Neural cell (in vitro differentiated cells): ENCODE measurements at regions not wholly inside any gene's neighbourhood (a gene's known extent, or its start where the extent isn't known, plus 50 kb on each side); places are given as distances from the start of the nearest gene placed in this dataset.

ENCODE experiments used
- H2AFZ ChIP-seq: fragments of 200-600, 300-800 bp; sonication (generic), shearing (Covaris generic); 2 replicates; pipeline ENCODE4 v1.6.0; 2014; ENCODE audit warnings: low read depth, mild to moderate bottlenecking, antibody characterized with exemption, low read length, moderate library complexity
- H3F3A ChIP-seq: fragments of 200-600 bp; shearing (Covaris generic); 2 replicates; pipeline ENCODE4 v1.6.1; 2016; ENCODE audit warnings: mild to moderate bottlenecking, moderate library complexity, mixed read lengths, antibody characterized with exemption, low read length; ENCODE audit not compliant: insufficient read depth, poor library complexity, severe bottlenecking
- H3K27ac ChIP-seq: fragments of 200-600, 300-800 bp; sonication (generic), shearing (Covaris generic); 2 replicates; pipeline ENCODE4 v1.5.1; 2014; ENCODE audit warnings: mild to moderate bottlenecking, low read length, moderate library complexity
- H3K27me3 ChIP-seq: fragments of 300-800, 200-600 bp; sonication (generic), shearing (Covaris generic); 2 replicates; pipeline ENCODE4 v1.6.0; 2014; ENCODE audit warnings: mild to moderate bottlenecking, low read depth, low read length, moderate library complexity; ENCODE audit not compliant: insufficient read depth
- H3K36me3 ChIP-seq: fragments of 300-800, 200-600 bp; sonication (generic), shearing (Covaris generic); 2 replicates; pipeline ENCODE4 v1.5.1; 2014; ENCODE audit warnings: mild to moderate bottlenecking, antibody characterized with exemption, low read length, moderate library complexity; ENCODE audit not compliant: insufficient read depth
- H3K4me2 ChIP-seq: fragments of 300-800, 200-600 bp; sonication (generic), shearing (Covaris generic); 2 replicates; pipeline ENCODE4 v1.6.0; 2014; ENCODE audit warnings: mild to moderate bottlenecking, low read length
- H3K4me3 ChIP-seq: fragments of 300-800, 200-600 bp; sonication (generic), shearing (Covaris generic); 2 replicates; pipeline ENCODE4 v1.5.1; 2014; ENCODE audit warnings: mild to moderate bottlenecking, low read length, moderate library complexity
- H3K79me2 ChIP-seq: fragments of 200-600 bp; shearing (Covaris generic); replicated peaks from 2 replicates; pipeline ENCODE4 v1.6.0; 2014; ENCODE audit warnings: mild to moderate bottlenecking, low read length, moderate library complexity; ENCODE audit not compliant: insufficient read depth
- H3K9ac ChIP-seq: fragments of 300-800, 200-600 bp; sonication (generic), shearing (Covaris generic); 2 replicates; pipeline ENCODE4 v1.6.1; 2016; ENCODE audit warnings: mild to moderate bottlenecking, low read length, mixed read lengths
- H3K9me2 ChIP-seq: fragments of 200-600 bp; shearing (Covaris generic); 2 replicates; pipeline ENCODE4 v1.6.1; 2016; ENCODE audit warnings: mild to moderate bottlenecking, low read length, mixed read lengths; ENCODE audit not compliant: insufficient read depth
- H3K9me3 ChIP-seq: fragments of 200-600, 300-800 bp; sonication (generic), shearing (Covaris generic); 2 replicates; pipeline ENCODE4 v1.6.1; 2016; ENCODE audit warnings: mild to moderate bottlenecking, mixed run types, low read length, moderate library complexity, mixed read lengths
- H4K20me1 ChIP-seq: fragments of 200-600 bp; shearing (Covaris generic); 2 replicates; pipeline ENCODE4 v1.6.1; 2016; ENCODE audit warnings: mild to moderate bottlenecking, mixed run types; ENCODE audit not compliant: insufficient read depth
- EP300 ChIP-seq: fragments of 450-650 bp; conservative IDR thresholded peaks from 2 replicates; pipeline ENCODE4 v1.6.1; 2014; ENCODE audit warnings: antibody characterized with exemption, mild to moderate bottlenecking, moderate library complexity; ENCODE audit not compliant: poor library complexity, severe bottlenecking
- EZH2 ChIP-seq: fragments of 200-600, 300-800 bp; shearing (Covaris generic), sonication (generic); IDR thresholded peaks from 2 replicates; pipeline ENCODE4 v1.6.1; 2014; ENCODE audit warnings: antibody characterized with exemption, low read length, borderline replicate concordance, mild to moderate bottlenecking; ENCODE audit not compliant: insufficient read depth, poor library complexity, severe bottlenecking
- MXI1 ChIP-seq: fragments of 450-650 bp; conservative IDR thresholded peaks from 2 replicates; pipeline ENCODE4 v1.6.1; 2014; ENCODE audit warnings: antibody characterized with exemption, mild to moderate bottlenecking; ENCODE audit not compliant: poor library complexity, severe bottlenecking
- POLR2AphosphoS5 ChIP-seq: IDR thresholded peaks from 2 replicates; pipeline ENCODE4 v1.6.1; 2012
- RAD21 ChIP-seq: fragments of 450-650 bp; conservative IDR thresholded peaks from 2 replicates; pipeline ENCODE4 v1.6.1; 2014; ENCODE audit warnings: antibody characterized with exemption, mild to moderate bottlenecking, moderate library complexity
- SMC3 ChIP-seq: fragments of 450-650 bp; conservative IDR thresholded peaks from 2 replicates; pipeline ENCODE4 v1.6.1; 2014; ENCODE audit warnings: antibody characterized with exemption, mild to moderate bottlenecking, moderate library complexity; ENCODE audit not compliant: poor library complexity
- TAF1 ChIP-seq: IDR thresholded peaks from 2 replicates; pipeline ENCODE4 v1.6.1; 2012; ENCODE audit warnings: low read depth
- TF ChIP-seq, protein P1 (sequence below): IDR thresholded peaks from 2 replicates; pipeline ENCODE4 v1.6.1; 2012; ENCODE audit warnings: borderline replicate concordance
- TF ChIP-seq, protein P2 (sequence below): fragments of 450-650 bp; IDR thresholded peaks from 2 replicates; pipeline ENCODE4 v1.5.1; 2014; ENCODE audit warnings: antibody characterized with exemption, mild to moderate bottlenecking, moderate library complexity; ENCODE audit not compliant: poor library complexity, severe bottlenecking

GRCh38 chr2:103387888-103388287 is 626.1 kb downstream of the TMEM182 start:
- Histone ChIP-seq H3K36me3 (no peaks in the 10 kb centered on the region), H4K20me1 (no peaks in the 10 kb centered on the region), H3K27ac (no peak overlapping the region), H3K79me2 (no peaks in the 10 kb centered on the region), H3K9me2 (no peaks in the 10 kb centered on the region), H2AFZ (no peak overlapping the region), H3F3A (no peaks in the 10 kb centered on the region), H3K4me3 (no peak overlapping the region), H3K9ac (no peak overlapping the region), H3K9me3 (no peaks in the 10 kb centered on the region), H3K4me2 (no peak overlapping the region), H3K27me3 (no peaks in the 10 kb centered on the region)
- TF ChIP-seq, protein P1, sequence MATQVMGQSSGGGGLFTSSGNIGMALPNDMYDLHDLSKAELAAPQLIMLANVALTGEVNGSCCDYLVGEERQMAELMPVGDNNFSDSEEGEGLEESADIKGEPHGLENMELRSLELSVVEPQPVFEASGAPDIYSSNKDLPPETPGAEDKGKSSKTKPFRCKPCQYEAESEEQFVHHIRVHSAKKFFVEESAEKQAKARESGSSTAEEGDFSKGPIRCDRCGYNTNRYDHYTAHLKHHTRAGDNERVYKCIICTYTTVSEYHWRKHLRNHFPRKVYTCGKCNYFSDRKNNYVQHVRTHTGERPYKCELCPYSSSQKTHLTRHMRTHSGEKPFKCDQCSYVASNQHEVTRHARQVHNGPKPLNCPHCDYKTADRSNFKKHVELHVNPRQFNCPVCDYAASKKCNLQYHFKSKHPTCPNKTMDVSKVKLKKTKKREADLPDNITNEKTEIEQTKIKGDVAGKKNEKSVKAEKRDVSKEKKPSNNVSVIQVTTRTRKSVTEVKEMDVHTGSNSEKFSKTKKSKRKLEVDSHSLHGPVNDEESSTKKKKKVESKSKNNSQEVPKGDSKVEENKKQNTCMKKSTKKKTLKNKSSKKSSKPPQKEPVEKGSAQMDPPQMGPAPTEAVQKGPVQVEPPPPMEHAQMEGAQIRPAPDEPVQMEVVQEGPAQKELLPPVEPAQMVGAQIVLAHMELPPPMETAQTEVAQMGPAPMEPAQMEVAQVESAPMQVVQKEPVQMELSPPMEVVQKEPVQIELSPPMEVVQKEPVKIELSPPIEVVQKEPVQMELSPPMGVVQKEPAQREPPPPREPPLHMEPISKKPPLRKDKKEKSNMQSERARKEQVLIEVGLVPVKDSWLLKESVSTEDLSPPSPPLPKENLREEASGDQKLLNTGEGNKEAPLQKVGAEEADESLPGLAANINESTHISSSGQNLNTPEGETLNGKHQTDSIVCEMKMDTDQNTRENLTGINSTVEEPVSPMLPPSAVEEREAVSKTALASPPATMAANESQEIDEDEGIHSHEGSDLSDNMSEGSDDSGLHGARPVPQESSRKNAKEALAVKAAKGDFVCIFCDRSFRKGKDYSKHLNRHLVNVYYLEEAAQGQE: no peak
- TF ChIP-seq MXI1: no peak
- no peak for TF ChIP-seq TAF1
- TF ChIP-seq EP300: no peak
- TF ChIP-seq, protein P2, sequence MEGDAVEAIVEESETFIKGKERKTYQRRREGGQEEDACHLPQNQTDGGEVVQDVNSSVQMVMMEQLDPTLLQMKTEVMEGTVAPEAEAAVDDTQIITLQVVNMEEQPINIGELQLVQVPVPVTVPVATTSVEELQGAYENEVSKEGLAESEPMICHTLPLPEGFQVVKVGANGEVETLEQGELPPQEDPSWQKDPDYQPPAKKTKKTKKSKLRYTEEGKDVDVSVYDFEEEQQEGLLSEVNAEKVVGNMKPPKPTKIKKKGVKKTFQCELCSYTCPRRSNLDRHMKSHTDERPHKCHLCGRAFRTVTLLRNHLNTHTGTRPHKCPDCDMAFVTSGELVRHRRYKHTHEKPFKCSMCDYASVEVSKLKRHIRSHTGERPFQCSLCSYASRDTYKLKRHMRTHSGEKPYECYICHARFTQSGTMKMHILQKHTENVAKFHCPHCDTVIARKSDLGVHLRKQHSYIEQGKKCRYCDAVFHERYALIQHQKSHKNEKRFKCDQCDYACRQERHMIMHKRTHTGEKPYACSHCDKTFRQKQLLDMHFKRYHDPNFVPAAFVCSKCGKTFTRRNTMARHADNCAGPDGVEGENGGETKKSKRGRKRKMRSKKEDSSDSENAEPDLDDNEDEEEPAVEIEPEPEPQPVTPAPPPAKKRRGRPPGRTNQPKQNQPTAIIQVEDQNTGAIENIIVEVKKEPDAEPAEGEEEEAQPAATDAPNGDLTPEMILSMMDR: no peak
- no peak for TF ChIP-seq POLR2AphosphoS5
- TF ChIP-seq EZH2: no peak
- no peak for TF ChIP-seq RAD21

DNA sequence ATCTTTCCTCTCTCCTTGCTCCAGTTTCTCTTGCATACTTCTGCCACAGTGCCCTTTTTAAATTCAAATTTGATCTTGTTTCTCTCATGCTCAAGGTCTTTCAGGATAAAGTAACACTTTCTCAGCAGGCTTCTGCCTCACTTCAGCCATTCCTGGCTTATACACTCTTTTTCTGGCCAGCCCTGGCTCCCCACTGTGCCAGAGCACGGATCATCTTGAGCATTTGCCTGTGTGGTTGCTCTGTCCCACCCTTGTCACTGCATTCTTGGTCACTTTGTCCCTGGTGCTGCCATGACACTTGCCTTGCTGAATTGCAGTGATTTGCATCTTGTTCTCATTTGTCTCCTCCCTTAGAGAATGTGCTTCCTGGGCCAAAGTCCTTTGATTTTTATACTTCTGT is 634.3 kb downstream of the TMEM182 start:
- no peaks in the 10 kb centered on the region for H3F3A ChIP-seq
- no peak overlapping the region for H2AFZ ChIP-seq
- H3K9me3 ChIP-seq: peaks cover 2% of the 10 kb centered on the region
- H3K27ac ChIP-seq: no peak overlapping the region
- no peak overlapping the region for H3K4me3 ChIP-seq
- no peaks in the 10 kb centered on the region for H3K36me3 ChIP-seq
- no peaks in the 10 kb centered on the region for H3K27me3 ChIP-seq
- H3K9me2 ChIP-seq: no peaks in the 10 kb centered on the region
- H4K20me1 ChIP-seq: no peaks in the 10 kb centered on the region
- H3K79me2 ChIP-seq: no peaks in the 10 kb centered on the region
- H3K9ac ChIP-seq: no peak overlapping the region
- no peak overlapping the region for H3K4me2 ChIP-seq
- TF ChIP-seq RAD21 (no peak), POLR2AphosphoS5 (no peak), EP300 (no peak), MXI1 (no peak), SMC3 (no peak), EZH2 (no peak), TAF1 (no peak)
- TF ChIP-seq, protein P1: no peak
- TF ChIP-seq, protein P2: no peak
